B cell (primary cell): ENCODE measurements at regions not wholly inside any gene's neighbourhood (a gene's known extent, or its start where the extent isn't known, plus 50 kb on each side); places are given as distances from the start of the nearest gene placed in this dataset.

Experiments
- ATAC-seq: fragments of 200-7000 bp; cut with Tn5 transposase; one replicate; pipeline ENCODE4 v1.10.0; 2021; ENCODE audit warnings: low read depth, mild to moderate bottlenecking, moderate number of reproducible peaks, moderate library complexity
- CTCF ChIA-PET: fragments of 350-600 bp; sonication (Branson Sonifier 250); formaldehyde crosslinking; loops from one replicate; lab custom pipeline; 2021; ENCODE audit warnings: antibody characterized with exemption, inconsistent platforms; lab: Charles Lee
- POLR2A ChIA-PET: fragments of 350-600 bp; sonication (Branson Sonifier 250); formaldehyde crosslinking; loops from one replicate; lab custom pipeline; 2021; ENCODE audit warnings: antibody characterized with exemption; lab: Charles Lee
- DNase-seq: peaks from one replicate; pipeline ENCODE4 v3.0.0; 2013
- H2AFZ ChIP-seq: 2 replicates; pipeline ENCODE4 v1.6.1; 2012; ENCODE audit warnings: mild to moderate bottlenecking, low read depth, low read length; ENCODE audit not compliant: insufficient read depth, poor library complexity, severe bottlenecking
- H3K27ac ChIP-seq, 2 donors: 1 replicate in 1 of 2; 2 replicates in 1 of 2; pipeline ENCODE4 v1.5.1; 2012 to 2013; ENCODE audit warnings: low read length in 2 of 2, mild to moderate bottlenecking in 2 of 2, moderate library complexity in 1 of 2
- H3K27me3 ChIP-seq, 4 experiments: fragments of 200-600 bp in 1 of 4; sonication (generic) in 1 of 4; replicated peaks in 1 of 4; 1 replicate in 2 of 4; 2 replicates in 2 of 4; pipeline versions ENCODE4 v1.6.1 to v1.7.0; 2013 to 2016; ENCODE audit warnings: low read length in 3 of 4, mild to moderate bottlenecking in 2 of 4, mixed read lengths in 1 of 4, moderate library complexity in 1 of 4; ENCODE audit not compliant: insufficient read depth in 4 of 4, control insufficient read depth in 3 of 4; ENCODE audit errors: control extremely low read depth in 1 of 4
- H3K36me3 ChIP-seq, 2 experiments: replicated peaks in 1 of 2; 1 replicate in 1 of 2; 2 replicates in 1 of 2; pipeline versions ENCODE4 v1.6.1 to v1.7.1; 2013; ENCODE audit warnings: low read length in 1 of 2; ENCODE audit not compliant: insufficient read depth in 2 of 2, control insufficient read depth in 1 of 2; ENCODE audit errors: control extremely low read depth in 1 of 2, extremely low read depth in 1 of 2
- H3K4me1 ChIP-seq, 2 donors: fragments of 200-600 bp in 1 of 2; sonication (generic) in 1 of 2; 1 replicate in 1 of 2; 2 replicates in 1 of 2; pipeline versions ENCODE4 v1.5.1 to v1.6.1; 2013 to 2017; ENCODE audit warnings: low read length in 2 of 2; ENCODE audit not compliant: control insufficient read depth in 2 of 2, insufficient read depth in 2 of 2
- H3K4me2 ChIP-seq: replicated peaks from 2 replicates; pipeline ENCODE3; 2012; ENCODE audit warnings: mild to moderate bottlenecking, low read depth, low read length; ENCODE audit not compliant: poor library complexity, severe bottlenecking
- H3K4me3 ChIP-seq, 5 experiments: fragments of 200-600 bp in 1 of 5; sonication (generic) in 1 of 5; 1 replicate in 3 of 5; 2 replicates in 2 of 5; pipeline versions ENCODE4 v1.5.1 to v1.7.0; 2011 to 2016; ENCODE audit warnings: low read length in 4 of 5, mild to moderate bottlenecking in 4 of 5, low read depth in 2 of 5, control low read depth in 1 of 5, moderate library complexity in 1 of 5; ENCODE audit not compliant: insufficient read depth in 1 of 5; ENCODE audit errors: control extremely low read depth in 1 of 5, extremely low read depth in 1 of 5
- H3K79me2 ChIP-seq: fragments of 200-600 bp; sonication (generic); one replicate; pipeline ENCODE4 v1.6.0; 2016; ENCODE audit warnings: low read length; ENCODE audit not compliant: control insufficient read depth, insufficient read depth
- H3K9ac ChIP-seq: fragments of 200-600 bp; sonication (generic); 2 replicates; pipeline ENCODE4 v1.6.1; 2017; ENCODE audit warnings: mild to moderate bottlenecking, low read length, moderate library complexity
- H3K9me3 ChIP-seq, 3 donors: one replicate each; pipeline versions ENCODE4 v1.6.1 to v1.7.1; 2013; ENCODE audit warnings: low read length in 2 of 3; ENCODE audit not compliant: control insufficient read depth in 2 of 3, insufficient read depth in 1 of 3; ENCODE audit errors: control extremely low read depth in 1 of 3
- H4K20me1 ChIP-seq: 2 replicates; pipeline ENCODE4 v1.6.0; 2012; ENCODE audit warnings: mild to moderate bottlenecking, low read length; ENCODE audit not compliant: insufficient read depth, control insufficient read depth, poor library complexity, severe bottlenecking
- H3K27ac Mint-ChIP-seq: one replicate; pipeline ENCODE4 v1.8.0; 2021; ENCODE audit warnings: mixed read lengths
- H3K27me3 Mint-ChIP-seq: one replicate; pipeline ENCODE4 v1.8.0; 2021; ENCODE audit warnings: mixed read lengths
- H3K4me1 Mint-ChIP-seq: one replicate; pipeline ENCODE4 v1.8.0; 2021; ENCODE audit warnings: mixed read lengths
- H3K4me3 Mint-ChIP-seq: one replicate; pipeline ENCODE4 v1.8.0; 2021; ENCODE audit warnings: mixed read lengths
- H3K9me3 Mint-ChIP-seq: one replicate; pipeline ENCODE4 v1.8.0; 2022; ENCODE audit warnings: mixed read lengths; ENCODE audit not compliant: insufficient read depth
- CTCF ChIP-seq: fragments of 200-600 bp; IDR thresholded peaks from one replicate; pipeline ENCODE4 v1.8.0; 2022; ENCODE audit warnings: antibody characterized with exemption, mild to moderate bottlenecking
- EZH2 ChIP-seq: IDR thresholded peaks from 2 replicates; pipeline ENCODE4 v1.6.1; 2012; ENCODE audit warnings: borderline replicate concordance, low read depth, mild to moderate bottlenecking, moderate library complexity, low read length; ENCODE audit not compliant: insufficient read depth, poor library complexity, severe bottlenecking
- WGBS: methylation state at CpG from one replicate; pipeline ENCODE4 v1.1.5; 2013; ENCODE audit warnings: missing lambda C conversion rate; ENCODE audit not compliant: insufficient coverage; 5-methylcytosine and 5-hydroxymethylcytosine counted together
- intact Hi-C: fragments of 100-400 bp; cut with micrococcal nuclease; formaldehyde crosslinking; loops from one replicate; pipeline ENCODE4 v1.10.0; 2022

GRCh38 chr20:11438412-11438811 lies 479.3 kb upstream of the BTBD3 start:
- ChIA-PET POLR2A (no interaction called here), CTCF (no interaction called here)
- H4K20me1 ChIP-seq = no peaks in the 10 kb centered on the region
- intact Hi-C loops = no loop called here
- H3K9me3 ChIP-seq = peaks cover 0 to 6% (median 1%) of the 10 kb centered on the region in 3 donors
- H2AFZ ChIP-seq = no peak overlapping the region
- DNase-seq (no peak), ATAC-seq (no peak)
- no peaks in the 10 kb centered on the region for H3K27me3 ChIP-seq
- peaks cover 4% of the 10 kb centered on the region for H3K9me3 Mint-ChIP-seq
- no peak overlapping the region for H3K4me3 ChIP-seq
- no peak overlapping the region for H3K4me2 ChIP-seq
- no peaks in the 10 kb centered on the region for H3K36me3 ChIP-seq
- H3K27ac Mint-ChIP-seq = no peak overlapping the region
- TF ChIP-seq EZH2 (no peak), CTCF (no peak)
- H3K27ac ChIP-seq = no peak overlapping the region
- H3K27me3 Mint-ChIP-seq = no peaks in the 10 kb centered on the region
- H3K4me3 Mint-ChIP-seq = no peak overlapping the region
- H3K9ac ChIP-seq = no peak overlapping the region
- no peaks in the 10 kb centered on the region for H3K79me2 ChIP-seq
- 96% methylated on average over 3 of the region's 6 CpGs for WGBS
- H3K4me1 ChIP-seq = no peaks in the 10 kb centered on the region
- no peaks in the 10 kb centered on the region for H3K4me1 Mint-ChIP-seq

GRCh38 chr20:11443382-11444119 lies 474.1 kb upstream of the BTBD3 start:
- no peaks in the 10 kb centered on the region for H3K36me3 ChIP-seq
- ATAC-seq (no peak), DNase-seq (no peak)
- no peak overlapping the region for H3K9ac ChIP-seq
- no peaks in the 10 kb centered on the region for H4K20me1 ChIP-seq
- Mint-ChIP-seq H3K9me3 (no peaks in the 10 kb centered on the region), H3K4me1 (no peaks in the 10 kb centered on the region), H3K4me3 (no peak overlapping the region), H3K27ac (no peak overlapping the region), H3K27me3 (no peaks in the 10 kb centered on the region)
- no peak overlapping the region for H3K4me3 ChIP-seq
- H3K4me1 ChIP-seq = no peaks in the 10 kb centered on the region
- no peaks in the 10 kb centered on the region for H3K79me2 ChIP-seq
- H3K27me3 ChIP-seq = no peaks in the 10 kb centered on the region
- TF ChIP-seq CTCF = no peak
- no peak for TF ChIP-seq EZH2
- ChIA-PET POLR2A (no interaction called here), CTCF (no interaction called here)
- H3K9me3 ChIP-seq = peaks cover 0 to 3% (median 0%) of the 10 kb centered on the region in 3 donors
- no peak overlapping the region for H2AFZ ChIP-seq
- intact Hi-C loops = no loop called here
- H3K4me2 ChIP-seq = no peak overlapping the region
- WGBS = no CpG with 5 or more reads among the region's 3 CpGs
- no peak overlapping the region for H3K27ac ChIP-seq
